ENCODE measurements at regions not wholly inside any gene's neighbourhood (a gene's known extent, or its start where the extent isn't known, plus 50 kb on each side); places are given as distances from the start of the nearest gene placed in this dataset.

DNA sequence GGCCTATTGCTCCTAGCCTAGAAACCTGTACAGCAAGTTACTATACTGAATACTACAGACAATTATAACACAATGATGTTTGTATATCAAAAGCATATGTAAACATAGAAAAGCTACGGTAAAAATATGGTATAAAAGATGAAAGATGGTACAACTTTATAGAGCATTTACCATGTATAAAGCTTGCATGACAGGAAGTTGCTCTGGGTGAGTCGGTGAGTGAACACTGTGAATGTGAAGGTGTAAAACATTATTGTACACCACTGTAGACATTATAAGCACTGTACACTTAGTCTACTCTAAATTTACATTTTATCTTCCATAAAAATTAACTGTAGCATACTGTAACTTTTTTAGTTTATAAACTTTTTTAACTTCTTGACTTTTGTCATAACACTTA lies 674.3 kb upstream of the ZWINT start:
- no peak for TF ChIP-seq CTCF (IDR thresholded peaks at IDR 0.05)
- TF ChIP-seq POLR2A (IDR thresholded peaks at IDR 0.05): no peak
